H1 (cell line): ENCODE measurements at regions not wholly inside any gene's neighbourhood (a gene's known extent, or its start where the extent isn't known, plus 50 kb on each side); places are given as distances from the start of the nearest gene placed in this dataset.

Experiments used
- CTCF ChIA-PET: fragments of 300-600 bp; sonication (Branson Sonifier 250); formaldehyde crosslinking; loops from one replicate; lab custom pipeline; 2021; ENCODE audit not compliant: partially characterized antibody; lab: Charles Lee
- POLR2A ChIA-PET: fragments of 300-600 bp; sonication (Branson Sonifier 250); formaldehyde crosslinking; loops from one replicate; lab custom pipeline; 2021; ENCODE audit warnings: inconsistent platforms; ENCODE audit not compliant: partially characterized antibody; lab: Charles Lee
- DNase-seq, 2 experiments: peaks; one replicate each; pipeline versions ENCODE4 v3.0.0 to v3.0.0-alpha.2; 2010 to 2022; ENCODE audit warnings: low spot score in 2 of 2, low read depth in 1 of 2, mixed read lengths in 1 of 2
- FAIRE-seq: peaks from 2 replicates; lab custom pipeline; 2011; peaks lifted over from hg19 to GRCh38; lab: Jason Lieb, UNC
- H2AFZ ChIP-seq: 2 replicates; pipeline ENCODE4 v1.8.1; 2012; ENCODE audit warnings: low read length, inconsistent platforms
- H2AK5ac ChIP-seq: 2 replicates; pipeline ENCODE4 v1.6.1; 2013; ENCODE audit warnings: low read depth, low read length
- H2BK120ac ChIP-seq: replicated peaks from 2 replicates; pipeline ENCODE3; 2013; ENCODE audit warnings: low read depth, low read length, inconsistent platforms
- H2BK12ac ChIP-seq: 2 replicates; pipeline ENCODE4 v1.6.1; 2013; ENCODE audit warnings: low read depth, low read length
- H2BK15ac ChIP-seq: 2 replicates; pipeline ENCODE4 v1.6.1; 2013; ENCODE audit warnings: low read length
- H2BK20ac ChIP-seq: 2 replicates; pipeline ENCODE4 v1.6.1; 2013; ENCODE audit warnings: low read length
- H2BK5ac ChIP-seq: 2 replicates; pipeline ENCODE4 v1.6.1; 2013; ENCODE audit warnings: low read depth, low read length
- H3K14ac ChIP-seq: 2 replicates; pipeline ENCODE4 v1.6.1; 2013; ENCODE audit warnings: inconsistent platforms; ENCODE audit not compliant: insufficient read length
- H3K18ac ChIP-seq: 2 replicates; pipeline ENCODE4 v1.6.1; 2013; ENCODE audit warnings: low read length; ENCODE audit errors: extremely low read depth
- H3K23ac ChIP-seq: 2 replicates; pipeline ENCODE4 v1.6.1; 2013; ENCODE audit warnings: inconsistent platforms; ENCODE audit not compliant: insufficient read length
- H3K23me2 ChIP-seq: 2 replicates; pipeline ENCODE4 v1.6.1; 2013; ENCODE audit warnings: low read depth, low read length
- H3K27ac ChIP-seq: 2 replicates; pipeline ENCODE4 v1.6.1; 2011; ENCODE audit warnings: low read depth, low read length, inconsistent platforms
- H3K27me3 ChIP-seq, 4 experiments: replicated peaks in 1 of 4; 1 replicate in 1 of 4; 2 replicates in 3 of 4; pipeline versions ENCODE4 v1.6.1 to v1.8.1; 2011 to 2013; ENCODE audit warnings: low read length in 3 of 4, mild to moderate bottlenecking in 3 of 4, inconsistent platforms in 2 of 4, mixed read lengths in 2 of 4, moderate library complexity in 1 of 4; ENCODE audit not compliant: control insufficient read depth in 3 of 4, insufficient read depth in 3 of 4; ENCODE audit errors: extremely low read depth in 1 of 4
- H3K36me3 ChIP-seq, 4 experiments: 2 replicates each; pipeline versions ENCODE4 v1.6.1 to v1.8.1; 2011 to 2013; ENCODE audit warnings: mild to moderate bottlenecking in 4 of 4, low read length in 3 of 4, moderate library complexity in 2 of 4, control low read depth in 1 of 4, inconsistent platforms in 1 of 4; ENCODE audit not compliant: insufficient read depth in 4 of 4, control insufficient read depth in 2 of 4
- H3K4ac ChIP-seq: replicated peaks from 2 replicates; pipeline ENCODE3; 2013; ENCODE audit warnings: low read length, low read depth, mixed read lengths, inconsistent platforms; ENCODE audit not compliant: insufficient read length
- H3K4me1 ChIP-seq, 4 experiments: replicated peaks in 1 of 4; 1 replicate in 1 of 4; 2 replicates in 3 of 4; pipeline versions ENCODE4 v1.6.1 to v1.8.1; 2011 to 2013; ENCODE audit warnings: low read length in 3 of 4, inconsistent platforms in 2 of 4, mixed read lengths in 1 of 4; ENCODE audit not compliant: insufficient read depth in 4 of 4, control insufficient read depth in 3 of 4
- H3K4me2 ChIP-seq, 2 experiments: 2 replicates each; pipeline versions ENCODE4 v1.6.1 to v1.8.1; 2011 to 2013; ENCODE audit warnings: low read depth in 2 of 2, low read length in 2 of 2, control low read depth in 1 of 2, inconsistent platforms in 1 of 2, mild to moderate bottlenecking in 1 of 2; ENCODE audit not compliant: insufficient read depth in 1 of 2
- H3K4me3 ChIP-seq, 4 experiments: fragments of 200-600, 300-600 bp in 1 of 4; sonication (generic), shearing (Covaris generic), sonication (Bioruptor Twin) in 1 of 4; 2 replicates each; pipeline versions ENCODE4 v1.5.1 to v1.8.1; 2011 to 2016; ENCODE audit warnings: low read length in 4 of 4, low read depth in 3 of 4, control low read depth in 2 of 4, inconsistent platforms in 2 of 4, mild to moderate bottlenecking in 2 of 4, mixed read lengths in 1 of 4, moderate library complexity in 1 of 4; ENCODE audit not compliant: insufficient read depth in 2 of 4; ENCODE audit errors: extremely low read depth in 1 of 4
- H3K56ac ChIP-seq: replicated peaks from 2 replicates; pipeline ENCODE3; 2013; ENCODE audit warnings: low read depth, mild to moderate bottlenecking, mixed read lengths, low read length, inconsistent platforms; ENCODE audit not compliant: insufficient read length
- H3K79me1 ChIP-seq: 2 replicates; pipeline ENCODE4 v1.6.1; 2013; ENCODE audit warnings: low read depth, low read length, control low read depth
- H3K79me2 ChIP-seq, 2 experiments: 2 replicates each; pipeline versions ENCODE4 v1.6.1 to v1.8.1; 2012 to 2013; ENCODE audit warnings: low read length in 2 of 2, mild to moderate bottlenecking in 2 of 2, inconsistent platforms in 1 of 2; ENCODE audit not compliant: insufficient read depth in 2 of 2, control insufficient read depth in 1 of 2
- H3K9ac ChIP-seq, 4 experiments: replicated peaks in 1 of 4; 1 replicate in 1 of 4; 2 replicates in 3 of 4; pipeline versions ENCODE4 v1.6.1 to v1.8.1; 2011 to 2013; ENCODE audit warnings: low read depth in 3 of 4, low read length in 3 of 4, control low read depth in 2 of 4, mild to moderate bottlenecking in 2 of 4, moderate library complexity in 2 of 4, inconsistent platforms in 1 of 4; ENCODE audit errors: extremely low read depth in 1 of 4
- H3K9me3 ChIP-seq, 2 experiments: 2 replicates each; pipeline versions ENCODE4 v1.6.1 to v1.8.1; 2012 to 2013; ENCODE audit warnings: mild to moderate bottlenecking in 2 of 2, moderate library complexity in 2 of 2, control low read depth in 1 of 2, inconsistent platforms in 1 of 2, low read depth in 1 of 2, low read length in 1 of 2, mixed read lengths in 1 of 2; ENCODE audit not compliant: insufficient read depth in 2 of 2
- H4K20me1 ChIP-seq, 2 experiments: replicated peaks in 1 of 2; 2 replicates each; pipeline versions ENCODE3 to v1.8.1; 2011 to 2013; ENCODE audit warnings: inconsistent platforms in 2 of 2, low read length in 2 of 2, mild to moderate bottlenecking in 1 of 2; ENCODE audit not compliant: insufficient read depth in 2 of 2, control insufficient read depth in 1 of 2
- H4K5ac ChIP-seq: 2 replicates; pipeline ENCODE4 v1.6.1; 2013; ENCODE audit warnings: low read length, low read depth, mixed read lengths, inconsistent platforms; ENCODE audit not compliant: insufficient read length
- H4K8ac ChIP-seq: 2 replicates; pipeline ENCODE4 v1.8.0; 2013; ENCODE audit warnings: mild to moderate bottlenecking, moderate library complexity, low read length, inconsistent platforms; ENCODE audit not compliant: insufficient read depth; ENCODE audit errors: extremely low read depth
- H4K91ac ChIP-seq: replicated peaks from 2 replicates; pipeline ENCODE3; 2013; ENCODE audit warnings: low read length, mixed read lengths, inconsistent platforms; ENCODE audit not compliant: insufficient read length
- CEBPB ChIP-seq: IDR thresholded peaks from 2 replicates; pipeline ENCODE4 v1.6.1; 2012; ENCODE audit warnings: low read depth, low read length
- GABPA ChIP-seq: IDR thresholded peaks from 2 replicates; pipeline ENCODE4 v1.6.1; 2011; ENCODE audit warnings: mild to moderate bottlenecking, low read length, moderate library complexity, borderline replicate concordance; ENCODE audit not compliant: insufficient read depth
- POU5F1 ChIP-seq: IDR thresholded peaks from 2 replicates; pipeline ENCODE4 v1.6.1; 2011; ENCODE audit warnings: low read depth, mild to moderate bottlenecking, low read length, moderate library complexity
- USF2 ChIP-seq: IDR thresholded peaks from 2 replicates; pipeline ENCODE4 v1.6.1; 2011; ENCODE audit warnings: low read length, improper control_type of control experiment
- WGBS, 2 experiments: shearing (Covaris generic) in 1 of 2; methylation state at CpG; one replicate each; pipeline versions ENCODE4 v1.1.6 to v1.1.7; 2013 to 2015; ENCODE audit warnings: low lambda C conversion rate in 2 of 2, mixed read lengths in 2 of 2, inconsistent platforms in 1 of 2, low coverage in 1 of 2, missing lambda C conversion rate in 1 of 2; ENCODE audit not compliant: insufficient replicate concordance in 2 of 2, insufficient coverage in 1 of 2, insufficient read length in 1 of 2; ENCODE audit errors: extremely low coverage in 1 of 2, missing lambda C conversion rate in 1 of 2; 5-methylcytosine and 5-hydroxymethylcytosine counted together

GRCh38 chr14:101129521-101130167 lies 226.1 kb upstream of the RTL1 start:
- H3K23me2 ChIP-seq = no peaks in the 10 kb centered on the region
- H3K79me1 ChIP-seq = no peaks in the 10 kb centered on the region
- no peak overlapping the region for H2AFZ ChIP-seq
- 86% methylated on average over 5 of the region's 6 CpGs; no CpG with 5 or more reads in 1 of the 2 experiments for WGBS, 2 experiments
- H3K18ac ChIP-seq = no peak overlapping the region
- no peak overlapping the region for H3K9ac ChIP-seq
- H2BK15ac ChIP-seq = no peak overlapping the region
- no peak overlapping the region for H4K91ac ChIP-seq
- H3K4me2 ChIP-seq = no peak overlapping the region
- no peaks in the 10 kb centered on the region for H4K20me1 ChIP-seq
- H3K27me3 ChIP-seq = no peaks in the 10 kb centered on the region
- DNase-seq = no peak
- no peak overlapping the region for H4K5ac ChIP-seq
- H2BK5ac ChIP-seq = no peak overlapping the region
- no peak for FAIRE-seq
- POLR2A ChIA-PET = interaction anchor here (0.9 kb wide), 1 partner anchor 41 kb away, joined by 5 read pairs; no protein-coding TSS in a partner anchor
- H2BK20ac ChIP-seq = no peak overlapping the region
- no peak overlapping the region for H3K27ac ChIP-seq
- H3K23ac ChIP-seq = no peak overlapping the region
- no peak overlapping the region for H4K8ac ChIP-seq
- H2BK120ac ChIP-seq = no peak overlapping the region
- H2AK5ac ChIP-seq = no peak overlapping the region
- H2BK12ac ChIP-seq = no peak overlapping the region
- TF ChIP-seq CEBPB = no peak
- no peak for TF ChIP-seq POU5F1
- no peak for TF ChIP-seq USF2
- no peak for TF ChIP-seq GABPA
- no peaks in the 10 kb centered on the region for H3K79me2 ChIP-seq
- no peak overlapping the region for H3K14ac ChIP-seq
- no peaks in the 10 kb centered on the region for H3K9me3 ChIP-seq
- no peak overlapping the region for H3K56ac ChIP-seq
- no peaks in the 10 kb centered on the region for H3K36me3 ChIP-seq
- H3K4ac ChIP-seq = no peak overlapping the region
- no peaks in the 10 kb centered on the region; a peak in 1 of 7 replicates for H3K4me1 ChIP-seq
- no peak overlapping the region for H3K4me3 ChIP-seq
- CTCF ChIA-PET = no interaction called here
